Activated CD8-positive, alpha-beta memory T cell treated with anti-CD3 and anti-CD28 coated beads for 24 hours (primary cell): ENCODE measurements at regions not wholly inside any gene's neighbourhood (a gene's known extent, or its start where the extent isn't known, plus 50 kb on each side); places are given as distances from the start of the nearest gene placed in this dataset.

Source experiments
- DNase-seq: peaks from one replicate; pipeline ENCODE4 v3.0.0-alpha.2; 2020

DNA sequence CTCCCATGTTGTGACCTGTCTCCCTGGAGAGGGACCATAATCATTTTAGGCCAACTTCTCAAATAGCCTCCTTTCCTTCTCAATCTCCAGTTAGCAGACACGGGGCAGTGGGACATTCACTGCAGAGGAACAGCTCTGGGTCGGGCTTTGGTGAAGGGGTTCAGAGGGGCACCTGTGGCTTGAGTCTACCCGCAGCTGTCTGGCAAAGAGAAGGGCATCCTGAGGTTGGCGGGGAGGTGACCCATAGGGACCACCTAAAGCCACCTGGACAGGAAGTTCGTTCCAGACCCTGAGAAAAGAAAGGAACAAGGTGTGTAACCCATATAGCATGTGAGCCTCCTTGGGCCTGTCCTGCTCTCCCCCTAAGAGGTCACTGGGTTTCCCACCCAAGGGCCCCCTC is 155.0 kb downstream of the OAT start:
- no peak for DNase-seq

DNA sequence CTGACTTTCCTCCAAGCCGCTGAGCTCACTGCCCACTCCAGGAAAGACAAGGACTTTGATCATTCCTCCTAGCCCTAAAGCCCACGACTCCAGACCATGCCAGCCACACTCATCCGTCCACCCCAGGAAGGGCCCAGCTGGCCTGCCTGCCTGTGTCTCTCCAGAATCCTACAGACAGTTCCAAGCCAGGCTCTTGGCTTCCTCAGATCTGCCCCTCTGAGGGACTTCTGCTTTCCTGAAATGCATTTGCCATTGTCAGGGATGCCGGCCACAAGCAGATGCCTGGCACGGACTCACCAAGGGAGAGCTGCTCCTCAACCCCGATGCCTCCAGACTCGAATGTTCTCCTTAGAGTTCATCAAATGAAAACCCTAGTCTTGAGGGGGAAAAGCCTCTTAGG is 155.8 kb downstream of the OAT start:
- no peak for DNase-seq

DNA sequence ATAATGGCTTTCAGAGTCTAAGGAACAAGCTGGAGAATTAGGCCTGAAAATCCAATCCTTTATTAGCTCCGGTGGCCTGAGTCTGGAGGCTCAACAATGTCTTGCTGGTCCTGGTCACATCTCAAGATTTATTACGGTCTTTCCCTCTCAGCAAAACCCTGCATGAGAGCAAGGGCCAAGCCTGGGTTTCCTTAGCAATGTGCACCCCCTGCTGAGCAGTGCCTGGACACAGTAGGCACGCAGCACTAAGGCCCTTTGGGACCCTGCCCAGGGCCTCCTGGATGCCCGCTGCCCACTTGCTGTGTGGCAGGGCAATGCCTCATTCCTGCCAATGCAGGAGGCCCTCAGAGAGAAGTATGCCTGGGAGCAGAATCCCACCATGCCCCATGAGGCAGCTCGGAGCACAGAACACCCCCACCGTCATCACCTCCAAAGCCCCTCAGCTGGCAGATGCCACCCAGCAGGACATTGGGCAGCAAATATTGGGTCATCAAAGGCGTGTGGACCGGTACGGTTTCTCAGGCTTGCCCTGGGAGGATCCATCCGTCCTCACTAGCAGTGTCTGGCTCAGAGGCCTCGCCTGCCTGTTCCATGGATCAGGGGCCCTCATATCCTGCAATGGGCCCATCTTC is 156.4 kb downstream of the OAT start:
- DNase-seq, result no peak

DNA sequence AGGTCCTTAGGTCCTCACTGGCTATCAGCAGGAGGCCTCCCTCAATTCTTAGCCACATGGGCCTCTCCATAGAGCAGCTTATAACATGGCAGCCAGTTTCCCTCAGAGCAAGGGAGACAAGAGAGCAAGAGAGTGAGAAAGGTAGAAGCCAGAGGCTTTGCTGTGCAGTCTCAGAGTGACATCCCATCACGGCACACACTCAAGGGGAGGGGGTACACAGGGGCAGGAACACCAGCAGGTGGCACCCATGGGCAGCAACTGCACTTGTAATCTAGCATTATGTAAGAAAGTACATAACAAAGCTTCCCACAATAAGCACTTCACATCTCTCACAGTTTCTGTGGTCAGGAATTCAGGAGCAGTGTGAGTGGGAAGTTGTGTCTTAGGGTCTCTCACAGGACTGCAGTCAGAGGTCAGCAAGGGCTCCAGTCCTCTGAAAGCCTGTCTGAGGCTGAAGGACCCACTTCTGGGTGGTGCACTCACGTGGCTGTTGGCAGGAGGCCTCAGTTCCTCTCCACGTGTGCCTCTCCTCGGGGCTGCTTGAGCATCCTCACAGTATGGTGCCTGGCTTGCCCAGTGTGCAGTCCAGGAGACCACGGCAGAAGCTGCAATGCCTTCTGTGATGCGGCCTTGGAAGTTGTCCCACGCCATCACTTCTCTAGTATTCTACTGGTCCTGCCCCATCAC is 159.4 kb downstream of the OAT start:
- DNase-seq, result no peak

DNA sequence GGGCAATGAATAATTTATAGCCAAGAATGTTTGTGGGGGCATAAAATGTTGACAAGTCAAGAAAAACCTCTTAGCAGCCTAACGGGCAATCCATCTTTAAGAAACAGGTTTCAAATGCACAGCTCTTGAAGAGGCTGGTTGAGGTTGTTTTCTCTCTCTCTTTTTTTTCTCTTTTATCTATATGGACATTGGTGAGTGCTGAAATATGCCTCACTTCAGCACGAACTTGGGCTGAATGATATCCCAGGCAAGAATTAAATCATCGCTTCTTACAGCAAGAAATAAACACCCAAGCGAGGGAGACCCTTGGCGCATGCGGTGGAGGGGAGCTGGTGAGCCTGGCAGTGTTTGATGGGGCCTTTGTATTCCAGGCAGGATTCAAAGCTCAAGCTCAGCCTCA is 160.9 kb downstream of the OAT start:
- no peak for DNase-seq

DNA sequence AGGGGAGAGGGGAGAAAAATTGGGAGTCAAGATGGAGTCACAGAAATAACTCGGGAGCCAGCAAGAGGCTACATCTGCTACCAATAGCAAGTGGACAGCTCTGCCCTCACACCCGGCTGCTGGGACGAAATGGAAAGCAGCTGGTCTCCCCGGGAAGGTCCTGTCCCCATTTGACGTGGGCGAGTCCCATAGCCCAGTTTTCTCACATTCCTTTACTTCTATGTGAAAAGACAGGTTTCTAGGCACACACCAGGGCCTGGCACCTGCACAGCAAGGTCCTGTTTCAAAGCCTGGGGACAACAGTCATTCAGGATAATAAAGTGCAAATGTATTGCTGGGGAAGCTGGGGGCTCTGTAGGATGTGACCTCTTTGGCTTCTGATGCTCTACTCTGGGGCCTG is 162.6 kb downstream of the OAT start:
- DNase-seq, result no peak

DNA sequence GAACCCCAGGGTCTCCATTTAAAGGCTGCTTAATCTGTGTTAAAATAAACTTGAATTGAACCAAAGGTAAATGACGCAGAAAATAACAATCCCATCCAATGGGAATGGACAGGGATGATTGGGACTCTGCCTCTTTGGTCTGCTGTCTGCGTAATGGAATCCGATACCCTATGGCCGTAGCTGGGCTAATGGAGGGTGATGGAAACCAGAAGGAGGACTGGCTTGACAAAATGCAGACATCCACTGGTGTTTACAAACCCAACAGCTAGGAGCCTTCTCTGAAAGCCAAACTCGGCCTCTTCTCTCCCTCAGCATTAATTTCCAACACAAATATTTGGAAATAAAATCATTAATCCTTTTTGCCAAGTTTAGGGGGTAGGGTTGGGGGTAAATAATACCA is 162.2 kb upstream of the CHST15 start:
- no peak for DNase-seq

DNA sequence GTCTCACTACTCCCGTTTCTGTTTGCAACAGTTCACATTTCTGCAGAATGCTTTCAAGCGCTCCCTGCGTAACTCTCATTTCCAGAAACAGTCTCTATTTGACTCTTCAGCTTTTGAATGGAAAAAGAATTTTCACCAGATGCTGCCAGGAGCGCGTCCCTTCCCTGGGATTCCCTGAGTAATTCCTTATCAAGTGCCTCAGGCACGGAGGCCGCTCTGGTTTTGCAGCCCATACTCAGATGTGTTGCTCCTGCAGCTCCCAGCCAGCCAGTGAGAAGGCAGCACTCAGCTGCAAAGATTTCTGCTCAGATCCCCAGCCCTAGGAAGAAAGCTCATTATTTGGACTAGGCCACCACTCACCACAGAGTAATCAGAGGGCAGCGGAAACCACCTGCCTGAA is 161.1 kb upstream of the CHST15 start:
- DNase-seq, result no peak

DNA sequence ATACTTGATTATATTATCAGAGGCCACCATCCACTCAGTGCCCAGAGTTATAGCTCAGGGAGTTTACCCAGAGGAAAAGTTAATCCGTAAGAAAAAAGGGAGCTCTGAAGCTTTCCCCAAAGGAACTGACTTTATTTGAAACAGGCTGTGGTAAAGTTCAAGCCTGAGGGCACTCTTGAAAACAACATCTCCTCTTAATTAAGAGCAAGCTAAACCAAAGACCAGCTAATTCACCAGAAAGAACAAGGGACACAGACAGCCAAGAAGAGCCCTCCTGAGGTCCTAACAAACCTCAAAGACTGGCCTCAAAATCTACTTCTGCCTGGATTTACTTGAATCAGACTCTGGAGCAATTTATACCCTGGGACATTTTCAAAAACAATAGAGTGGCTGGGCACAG is 159.6 kb upstream of the CHST15 start:
- no peak for DNase-seq

DNA sequence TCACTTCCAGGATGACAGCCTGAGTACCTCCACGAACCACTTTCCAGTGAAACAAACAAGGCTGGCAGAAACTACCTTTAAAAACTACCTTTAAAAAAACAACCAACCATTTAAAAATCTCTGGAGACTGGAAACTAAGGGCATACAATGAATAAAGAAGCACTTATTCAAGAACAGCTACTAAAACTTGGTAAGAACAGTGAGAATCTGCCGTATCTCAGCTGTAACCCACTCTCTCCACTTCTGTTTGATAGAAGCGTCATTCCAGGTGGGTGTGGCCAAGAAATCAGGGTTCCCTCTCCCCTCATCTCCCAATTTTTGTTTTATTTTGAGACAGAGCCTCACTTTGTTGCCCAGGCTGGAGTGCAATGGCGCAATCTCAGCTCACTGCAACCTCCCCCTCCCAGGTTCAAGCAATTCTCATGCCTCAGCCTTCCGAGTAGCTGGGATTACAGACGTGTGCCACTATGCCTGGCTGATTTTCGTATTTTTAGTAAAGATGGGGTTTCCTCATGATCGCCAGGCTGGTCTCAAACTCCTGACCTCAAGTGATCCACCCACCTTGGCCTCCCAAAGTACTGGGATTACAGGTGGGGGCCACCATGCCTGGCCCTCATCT is 158.8 kb upstream of the CHST15 start:
- no peak for DNase-seq

DNA sequence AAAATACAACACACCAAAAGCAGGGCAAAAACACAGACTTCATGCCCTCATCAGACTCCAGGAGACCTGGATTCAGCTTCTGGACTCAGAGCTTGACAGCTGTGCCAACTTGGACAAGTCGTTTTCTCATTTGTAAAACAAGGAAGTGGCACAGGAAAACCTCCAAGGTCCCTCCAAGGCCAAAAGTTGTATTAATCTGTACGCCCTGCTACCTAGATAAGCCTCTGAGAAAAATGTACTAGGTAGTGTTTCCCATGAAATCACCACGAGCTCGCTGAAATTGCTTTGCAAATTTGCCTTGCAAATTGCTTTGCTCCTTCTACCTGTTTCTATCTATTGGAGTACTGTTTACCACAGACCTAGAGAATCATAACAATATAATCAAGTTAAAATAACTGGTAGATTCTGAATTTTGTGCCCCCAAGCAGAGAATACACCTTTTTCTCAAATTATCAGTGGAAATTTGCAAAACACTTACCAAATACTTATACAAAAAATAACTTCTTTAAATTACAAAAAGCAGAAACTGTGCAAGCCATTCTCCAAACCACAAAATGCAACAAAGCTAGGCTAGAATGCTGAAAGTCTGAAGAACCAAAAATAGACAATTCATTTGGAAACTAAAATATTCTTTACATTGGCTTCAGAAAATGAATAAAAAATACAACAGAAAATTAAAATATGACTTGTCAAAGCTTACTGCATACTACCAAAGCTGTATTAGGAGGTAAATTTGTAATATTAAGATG is 158.1 kb upstream of the CHST15 start:
- DNase-seq, result no peak

DNA sequence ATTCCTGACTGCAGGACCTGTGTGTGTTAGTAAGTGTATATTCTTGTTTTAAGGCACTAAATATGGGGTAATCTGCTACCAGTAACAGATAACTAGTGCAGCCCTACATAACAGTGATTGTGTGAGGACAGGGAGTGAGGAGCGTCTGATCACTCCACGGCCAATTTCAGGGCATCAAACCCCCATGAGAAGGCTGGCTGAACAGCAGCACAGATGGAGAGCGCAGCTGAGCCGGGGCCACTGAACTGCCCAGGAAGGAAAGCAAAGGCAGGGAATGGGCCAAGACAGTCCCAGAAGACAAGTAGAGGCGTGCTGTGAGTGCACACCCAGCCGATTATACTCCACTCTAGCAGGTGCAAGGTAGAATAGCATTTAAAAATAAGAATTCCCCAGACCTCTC is 157.1 kb upstream of the CHST15 start:
- no peak for DNase-seq

DNA sequence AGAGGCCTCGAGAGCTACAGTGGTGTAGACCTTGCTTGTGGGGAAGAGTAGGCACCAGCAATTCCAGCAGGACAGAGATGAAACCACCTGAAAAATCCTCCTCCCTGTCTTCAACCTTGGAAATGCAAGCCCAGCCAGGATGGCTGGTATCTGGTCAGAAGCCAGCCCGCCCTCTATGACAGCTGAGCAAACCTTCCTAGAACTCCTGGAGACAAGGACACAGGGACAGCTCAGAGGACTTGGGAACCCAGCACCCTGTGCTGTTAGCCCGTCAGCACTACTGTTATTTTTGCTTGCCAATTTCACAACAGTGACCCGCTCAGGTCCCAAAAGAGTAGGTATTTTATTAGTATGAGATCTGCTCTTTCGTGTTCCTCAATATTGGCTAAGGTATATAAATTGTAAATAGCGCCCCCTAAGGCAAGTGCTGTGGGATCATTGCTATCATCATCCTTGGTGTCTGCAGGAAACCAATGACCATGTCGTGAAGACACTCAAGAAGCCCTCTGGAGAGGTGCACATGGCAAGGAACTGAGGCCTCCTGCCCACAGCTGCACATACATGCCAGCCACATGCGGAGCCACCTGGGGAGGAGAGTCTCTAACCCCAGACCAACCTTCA is 156.5 kb upstream of the CHST15 start:
- DNase-seq, result no peak

DNA sequence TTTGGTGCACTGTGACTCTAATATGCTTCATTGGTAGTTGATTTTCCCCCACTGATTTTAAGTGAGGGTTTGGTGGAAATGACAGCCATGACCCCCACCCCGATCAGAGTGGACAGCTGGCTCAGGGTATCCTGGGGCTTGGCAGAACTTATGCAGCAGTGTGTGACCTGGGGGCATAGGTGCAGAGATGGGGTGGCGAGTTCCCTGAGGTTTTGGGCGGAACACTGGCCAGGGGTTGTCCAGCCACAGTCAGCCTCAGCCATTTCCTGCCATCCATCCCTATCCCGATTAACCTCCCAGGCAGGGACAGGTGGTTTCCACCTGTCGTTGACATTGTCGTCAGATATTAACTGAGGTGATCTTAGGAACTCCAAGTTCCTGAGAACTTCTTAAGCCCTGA is 155.8 kb upstream of the CHST15 start:
- DNase-seq, result no peak

DNA sequence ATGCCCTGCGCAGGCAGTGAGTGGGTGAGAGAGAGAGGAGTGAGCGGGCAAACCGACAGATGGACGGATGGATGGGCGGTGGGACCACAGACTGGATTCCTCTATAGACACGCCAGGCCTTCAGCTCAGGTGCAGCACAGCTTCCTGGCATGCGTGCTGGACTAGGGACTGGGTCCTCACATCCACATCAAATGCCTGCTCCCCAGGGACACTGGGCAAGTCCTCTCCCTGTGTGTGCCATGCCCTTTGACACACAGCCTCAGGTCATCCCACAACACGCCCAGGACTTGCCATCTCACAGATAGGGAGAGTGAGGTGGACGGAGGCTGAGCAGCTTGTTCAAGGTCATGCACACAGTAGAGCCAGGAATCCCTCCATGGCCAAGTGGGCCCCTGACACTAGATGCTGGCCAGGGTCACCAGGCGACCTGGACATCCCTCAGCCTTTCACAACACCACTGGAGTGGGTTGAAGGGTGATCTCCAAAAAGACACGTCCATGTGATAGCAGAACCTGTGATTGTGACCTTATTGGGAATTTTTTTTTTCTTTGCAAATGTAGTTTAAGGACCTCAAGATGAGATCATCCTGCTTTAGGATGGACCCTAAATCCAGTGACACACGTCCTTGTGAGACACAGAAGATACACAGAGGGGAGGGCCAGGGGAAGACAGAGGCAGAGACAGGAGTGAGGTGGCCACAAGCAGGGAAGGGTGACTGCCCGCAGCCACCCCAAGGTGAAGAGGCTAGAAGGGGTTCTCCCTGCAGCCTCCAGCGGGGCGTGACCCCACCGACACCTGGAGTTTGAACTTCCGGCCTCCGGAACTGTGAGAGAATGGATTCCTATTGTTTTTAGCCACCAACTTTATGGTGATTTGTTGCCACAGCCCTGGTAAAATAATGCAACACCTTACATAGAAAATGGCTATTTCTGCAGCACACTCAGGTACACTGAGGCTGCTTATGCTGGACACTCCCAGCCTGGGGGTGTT is 155.0 kb upstream of the CHST15 start:
- DNase-seq, result no peak

DNA sequence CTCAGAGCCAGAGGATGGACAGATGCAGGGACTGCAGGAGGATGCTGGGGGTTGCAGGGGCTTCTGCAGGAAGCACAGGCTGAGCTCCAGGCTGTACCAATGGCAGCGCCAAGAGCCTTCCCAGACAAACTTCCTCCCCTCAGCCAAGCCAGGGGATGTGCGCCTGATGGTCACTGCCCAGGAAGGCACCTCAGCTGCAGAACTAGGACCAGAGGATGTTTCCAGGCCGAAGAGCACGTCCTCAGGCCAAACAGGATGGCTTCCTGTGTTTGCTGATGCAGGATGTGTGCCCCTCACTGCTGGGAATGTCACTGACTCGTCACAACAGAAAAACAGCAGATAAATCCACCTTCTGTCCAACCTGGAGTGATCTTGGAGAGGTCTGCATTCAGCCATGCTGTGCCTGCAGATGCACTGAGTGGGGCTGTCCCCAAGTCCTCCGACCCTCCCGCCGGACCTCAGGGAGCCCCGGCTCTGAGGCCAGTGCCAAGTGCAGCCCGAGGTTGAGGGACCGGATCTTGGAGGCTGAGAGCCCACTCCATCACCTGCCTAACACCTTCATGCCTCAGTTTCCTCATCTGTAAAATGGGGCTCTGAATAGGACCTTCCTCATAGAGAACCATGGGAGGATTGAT is 152.5 kb upstream of the CHST15 start:
- DNase-seq, result no peak

DNA sequence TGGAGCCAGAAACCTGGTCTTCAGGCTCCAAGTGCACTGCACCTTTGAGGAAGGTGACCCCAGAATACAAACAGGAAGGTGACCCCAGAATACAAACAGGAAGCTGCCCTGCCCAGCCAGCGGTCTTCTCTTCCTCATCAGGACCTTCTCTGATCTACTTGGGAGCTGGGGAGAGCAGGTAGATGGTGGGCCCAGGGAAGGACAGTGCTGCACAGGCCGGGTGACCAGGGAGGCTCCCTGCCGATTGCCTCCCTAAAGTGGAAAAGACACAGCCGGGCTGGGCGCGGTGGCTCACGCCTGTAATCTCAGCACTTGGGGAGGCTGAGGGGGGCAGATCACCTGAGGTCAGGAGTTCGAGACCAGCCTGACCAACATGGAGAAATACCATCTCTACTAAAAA is 151.8 kb upstream of the CHST15 start:
- no peak for DNase-seq

DNA sequence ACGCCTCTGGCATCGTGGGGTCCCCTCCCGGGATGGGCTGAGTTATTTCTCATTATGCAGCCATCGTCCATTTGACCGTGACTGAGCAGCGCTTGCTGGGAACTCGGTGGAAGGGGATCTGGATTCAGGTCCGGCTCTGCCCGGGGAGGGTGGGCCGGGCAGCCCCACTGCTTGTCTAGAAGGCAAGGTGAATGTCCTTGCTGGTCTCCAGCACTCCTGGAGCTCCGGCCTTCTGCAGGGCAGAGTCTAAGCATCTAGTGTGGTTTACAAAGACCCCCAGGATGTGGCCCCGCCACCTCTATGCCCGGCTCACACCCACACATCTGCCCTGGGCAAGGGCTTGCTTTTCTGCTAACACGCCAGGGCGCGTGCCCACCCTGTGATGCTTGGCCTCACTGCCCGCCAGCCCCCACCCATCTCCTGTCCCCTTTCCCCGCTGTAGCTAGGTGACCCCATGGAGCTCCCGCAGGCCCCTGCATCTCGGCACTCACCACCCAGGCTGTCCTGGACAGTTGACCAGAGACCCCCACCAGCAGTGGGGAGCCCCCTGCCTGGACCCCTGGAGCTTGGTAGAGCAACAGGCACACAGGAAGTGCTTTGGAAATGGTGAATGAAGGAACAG is 151.0 kb upstream of the CHST15 start:
- no peak for DNase-seq

DNA sequence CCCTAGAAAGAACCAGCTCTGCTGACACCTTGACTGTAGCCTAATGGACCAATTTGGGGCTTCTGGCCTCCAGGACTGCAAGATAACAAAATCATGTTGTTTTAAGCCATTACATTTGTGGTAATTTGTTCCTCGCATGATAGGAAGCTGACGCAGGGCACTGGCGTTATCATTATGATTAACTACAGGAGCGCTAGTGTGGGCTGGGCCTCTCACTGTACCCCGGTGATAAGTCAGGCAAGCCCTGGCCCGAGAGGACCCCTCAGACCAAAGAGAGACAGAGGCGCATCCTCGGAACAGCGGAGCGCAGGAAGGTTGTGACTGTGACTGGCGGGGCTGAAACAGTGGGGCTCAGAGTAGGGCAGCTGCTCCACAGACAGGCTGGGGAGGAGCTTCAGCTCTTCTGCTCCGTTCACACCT is 150.3 kb upstream of the CHST15 start:
- DNase-seq, result no peak

DNA sequence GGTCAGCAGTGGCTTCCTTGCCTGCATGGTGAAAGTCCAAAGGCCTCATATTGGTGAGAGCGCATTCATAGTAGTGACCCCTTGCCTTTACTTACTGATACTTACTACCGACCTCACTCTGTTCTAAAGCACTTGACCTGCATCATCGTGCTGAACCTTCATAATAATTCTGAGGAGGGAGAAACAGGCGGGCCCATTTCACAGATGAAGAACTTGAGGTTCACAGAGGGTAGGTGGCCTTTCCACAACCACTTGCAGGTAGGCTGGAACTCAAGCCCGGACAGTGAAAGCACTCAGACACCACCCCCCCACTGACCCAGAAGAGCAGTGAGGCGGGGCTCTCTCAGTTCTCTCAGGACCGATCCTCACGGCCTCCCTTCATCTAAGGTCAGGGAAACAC is 149.4 kb upstream of the CHST15 start:
- no peak for DNase-seq

DNA sequence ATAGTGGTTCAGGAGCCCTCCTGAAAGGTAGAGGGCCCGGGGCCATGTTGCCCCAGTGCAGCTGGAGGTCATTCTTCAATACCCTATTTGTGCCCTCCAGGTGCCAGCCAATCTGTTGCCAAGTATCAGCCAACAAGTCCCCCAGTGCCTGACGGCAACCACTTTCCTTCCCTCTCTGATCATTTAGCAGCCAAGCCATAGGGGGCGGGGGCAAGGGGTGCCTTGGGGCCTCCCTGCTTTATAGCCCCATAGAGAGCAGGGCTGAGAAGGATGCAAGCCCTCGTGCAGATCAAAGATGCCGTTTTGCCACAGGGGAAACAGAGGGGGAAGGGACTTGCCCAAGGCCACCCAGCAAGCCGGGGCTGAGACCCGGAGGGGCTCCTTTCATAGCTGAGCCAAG is 149.0 kb upstream of the CHST15 start:
- no peak for DNase-seq
